Left lung (tissue), 4 donors: ENCODE measurements at regions not wholly inside any gene's neighbourhood (a gene's known extent, or its start where the extent isn't known, plus 50 kb on each side); places are given as distances from the start of the nearest gene placed in this dataset.

Source experiments
- ATAC-seq: fragments of 200-7000 bp; cut with Tn5 transposase; one replicate; pipeline ENCODE4 v1.9.1; 2020; ENCODE audit warnings: moderate library complexity
- DNase-seq, 4 donors: peaks; one replicate each; pipeline ENCODE4 v3.0.0-alpha.2; 2013 to 2020
- H3K27ac ChIP-seq, 2 donors: fragments of 200-600 bp; sonication (generic) in 1 of 2; one replicate each; pipeline versions ENCODE4 v1.5.0 to v1.8.0; 2020 to 2021
- H3K27me3 ChIP-seq, 2 donors: fragments of 200-600 bp; sonication (generic) in 1 of 2; one replicate each; pipeline versions ENCODE4 v1.5.0 to v1.8.0; 2020 to 2021
- H3K36me3 ChIP-seq, 2 donors: fragments of 200-600 bp; sonication (generic) in 1 of 2; one replicate each; pipeline versions ENCODE4 v1.5.0 to v1.8.0; 2020 to 2021
- H3K4me1 ChIP-seq, 2 donors: fragments of 200-600 bp; one replicate each; pipeline ENCODE4 v1.8.0; 2021
- H3K4me3 ChIP-seq, 2 donors: fragments of 200-600 bp; sonication (generic) in 1 of 2; one replicate each; pipeline versions ENCODE4 v1.5.0 to v1.8.0; 2020 to 2021; ENCODE audit warnings: mild to moderate bottlenecking in 1 of 2
- H3K9me3 ChIP-seq, 2 donors: fragments of 200-600 bp; sonication (generic) in 1 of 2; one replicate each; pipeline versions ENCODE4 v1.5.0 to v1.8.0; 2020 to 2021
- intact Hi-C, 2 donors: fragments of 100-400 bp; cut with DNase I; formaldehyde crosslinking; loops; one replicate each; pipeline versions ENCODE4 v1.11.2 to v1.14.2; 2022
- TF ChIP-seq, protein P1 (sequence below), 2 donors: fragments of 200-600 bp; sonication (generic) in 1 of 2; IDR thresholded peaks; one replicate each; pipeline versions ENCODE4 v1.5.0 to v1.8.0; 2021; ENCODE audit warnings: antibody characterized with exemption in 2 of 2
- donor health status: DM: no; HTN: yes; CAD: no.
- donor health status: DM: no; HTN: no; CAD: no.

- DNase-seq (no peak), ATAC-seq (no peak)
- Histone ChIP-seq H3K4me1 (no peaks in the 10 kb centered on the region), H3K4me3 (no peak overlapping the region), H3K27me3 (no peaks in the 10 kb centered on the region), H3K27ac (no peak overlapping the region), H3K36me3 (no peaks in the 10 kb centered on the region), H3K9me3 (no peaks in the 10 kb centered on the region)
- intact Hi-C loops: no loop called here
- TF ChIP-seq, protein P1, sequence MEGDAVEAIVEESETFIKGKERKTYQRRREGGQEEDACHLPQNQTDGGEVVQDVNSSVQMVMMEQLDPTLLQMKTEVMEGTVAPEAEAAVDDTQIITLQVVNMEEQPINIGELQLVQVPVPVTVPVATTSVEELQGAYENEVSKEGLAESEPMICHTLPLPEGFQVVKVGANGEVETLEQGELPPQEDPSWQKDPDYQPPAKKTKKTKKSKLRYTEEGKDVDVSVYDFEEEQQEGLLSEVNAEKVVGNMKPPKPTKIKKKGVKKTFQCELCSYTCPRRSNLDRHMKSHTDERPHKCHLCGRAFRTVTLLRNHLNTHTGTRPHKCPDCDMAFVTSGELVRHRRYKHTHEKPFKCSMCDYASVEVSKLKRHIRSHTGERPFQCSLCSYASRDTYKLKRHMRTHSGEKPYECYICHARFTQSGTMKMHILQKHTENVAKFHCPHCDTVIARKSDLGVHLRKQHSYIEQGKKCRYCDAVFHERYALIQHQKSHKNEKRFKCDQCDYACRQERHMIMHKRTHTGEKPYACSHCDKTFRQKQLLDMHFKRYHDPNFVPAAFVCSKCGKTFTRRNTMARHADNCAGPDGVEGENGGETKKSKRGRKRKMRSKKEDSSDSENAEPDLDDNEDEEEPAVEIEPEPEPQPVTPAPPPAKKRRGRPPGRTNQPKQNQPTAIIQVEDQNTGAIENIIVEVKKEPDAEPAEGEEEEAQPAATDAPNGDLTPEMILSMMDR (IDR thresholded peaks at IDR 0.05): no peak
Measured at GRCh38 chr4:52317361-52317879, 266.3 kb downstream of the SPATA18 start.

- ATAC-seq (no peak), DNase-seq (no peak)
- H3K27ac ChIP-seq: no peak overlapping the region
- H3K4me3 ChIP-seq: no peak overlapping the region
- H3K27me3 ChIP-seq: no peaks in the 10 kb centered on the region
- TF ChIP-seq, protein P1 (IDR thresholded peaks at IDR 0.05): no peak
- no peaks in the 10 kb centered on the region for H3K9me3 ChIP-seq
- intact Hi-C loops: no loop called here
- H3K36me3 ChIP-seq: no peaks in the 10 kb centered on the region
- no peaks in the 10 kb centered on the region for H3K4me1 ChIP-seq
Measured at GRCh38 chr4:52317981-52318380, 266.9 kb downstream of the SPATA18 start.

DNA sequence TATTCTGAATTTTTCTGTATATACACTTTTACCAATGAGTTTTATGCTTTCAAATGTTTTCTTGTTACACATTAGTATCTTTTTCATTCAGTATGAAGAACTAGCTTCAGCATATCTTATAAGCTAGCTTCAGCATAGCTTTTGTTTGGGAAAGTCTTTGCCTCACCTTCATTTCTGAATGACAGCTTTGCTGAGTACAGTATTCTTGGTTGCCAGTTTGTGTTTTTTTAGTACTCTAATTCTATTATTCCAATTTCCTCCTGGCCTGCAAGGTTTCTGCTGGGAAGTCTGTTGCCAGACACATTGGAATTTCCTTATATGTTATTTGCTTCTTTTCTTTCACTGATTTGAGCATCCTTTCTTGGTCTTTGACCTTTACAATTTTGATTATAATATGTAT is 278.8 kb downstream of the SPATA18 start:
- no peaks in the 10 kb centered on the region for H3K4me1 ChIP-seq
- H3K4me3 ChIP-seq: no peak overlapping the region
- H3K27me3 ChIP-seq: no peaks in the 10 kb centered on the region
- DNase-seq: no peak
- H3K9me3 ChIP-seq: peaks cover 0 to 34% of the 10 kb centered on the region in 2 donors
- no peaks in the 10 kb centered on the region for H3K36me3 ChIP-seq
- no peak for ATAC-seq
- intact Hi-C loops: no loop called here
- H3K27ac ChIP-seq: no peak overlapping the region
- TF ChIP-seq, protein P1 (IDR thresholded peaks at IDR 0.05): no peak

DNA sequence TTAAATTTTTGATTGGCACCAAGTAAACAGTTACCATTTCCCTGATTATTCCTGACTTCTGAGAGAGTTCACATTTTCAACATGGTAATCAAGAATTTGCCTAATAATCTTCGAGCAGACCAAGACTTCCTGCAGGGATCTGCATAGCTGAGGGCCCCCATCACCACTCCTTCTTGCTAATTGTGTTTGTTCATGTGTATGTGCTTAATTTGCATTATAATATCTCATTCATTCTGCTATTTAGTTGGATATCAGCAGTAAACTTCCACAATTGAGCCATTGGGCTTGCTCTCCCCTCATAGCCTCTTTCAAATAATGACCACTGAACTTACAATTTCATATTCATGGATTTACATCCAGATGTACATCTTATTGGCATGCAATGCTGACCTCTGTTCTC is 292.5 kb downstream of the SPATA18 start:
- Histone ChIP-seq H3K27me3 (no peaks in the 10 kb centered on the region), H3K27ac (no peak overlapping the region), H3K4me3 (no peak overlapping the region), H3K9me3 (no peaks in the 10 kb centered on the region), H3K36me3 (no peaks in the 10 kb centered on the region), H3K4me1 (no peaks in the 10 kb centered on the region)
- intact Hi-C loops: no loop called here
- DNase-seq: no peak
- no peak for ATAC-seq
- TF ChIP-seq, protein P1 (IDR thresholded peaks at IDR 0.05): no peak

DNA sequence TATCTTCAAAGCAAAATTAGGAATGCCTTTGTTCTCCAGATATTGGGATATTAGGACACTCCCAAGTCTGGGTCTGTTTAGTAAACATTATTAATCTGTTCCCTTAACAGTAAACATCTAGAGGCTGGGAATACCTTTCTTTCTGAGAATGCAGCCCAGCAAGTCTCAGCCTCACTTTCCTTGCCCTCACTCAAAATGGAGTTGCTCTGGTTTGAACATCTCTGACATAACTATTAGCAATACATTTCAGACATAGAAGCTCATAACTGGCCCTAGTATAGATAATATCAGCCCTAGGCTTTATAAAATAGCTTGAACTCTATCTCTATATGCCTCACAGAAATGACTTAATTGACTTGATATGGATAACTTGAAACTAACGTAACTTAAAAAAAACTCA is 299.8 kb downstream of the SPATA18 start:
- no peaks in the 10 kb centered on the region for H3K36me3 ChIP-seq
- intact Hi-C loops: no loop called here
- no peak for ATAC-seq
- TF ChIP-seq, protein P1 (IDR thresholded peaks at IDR 0.05): no peak
- peaks cover 0 to 4% of the 10 kb centered on the region in 2 donors for H3K9me3 ChIP-seq
- no peak overlapping the region for H3K4me3 ChIP-seq
- DNase-seq: no peak
- H3K27ac ChIP-seq: no peak overlapping the region
- H3K27me3 ChIP-seq: no peaks in the 10 kb centered on the region
- no peaks in the 10 kb centered on the region for H3K4me1 ChIP-seq
